ENCODE measurements at regions not wholly inside any gene's neighbourhood (a gene's known extent, or its start where the extent isn't known, plus 50 kb on each side); places are given as distances from the start of the nearest gene placed in this dataset.
A peak's percentile ranks its signal among the peaks of the same experiment; 100 is the strongest.

DNA sequence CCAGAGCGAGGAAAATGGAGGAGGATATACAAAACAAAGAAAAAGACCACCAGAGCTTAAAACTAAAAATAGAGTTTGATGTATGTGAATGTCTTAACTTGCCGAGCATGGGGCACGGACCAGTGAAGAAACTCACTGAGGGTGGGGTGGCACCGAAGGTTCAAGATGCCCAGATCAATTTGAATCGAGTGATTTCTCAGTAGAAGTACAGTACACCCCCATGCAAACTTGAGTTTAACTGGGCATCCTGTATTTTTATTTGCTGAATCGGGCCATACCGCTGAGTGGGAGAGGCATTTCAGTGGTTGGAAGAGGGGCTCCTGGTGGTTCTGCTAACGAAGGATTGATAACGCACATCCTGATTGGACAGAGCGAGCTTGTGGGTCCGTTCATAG lies 81.7 kb downstream of the ANKRD60 start:
- no peak overlapping the region for H2BK5ac ChIP-seq (ENCODE audit: low read depth, low read length, poor library complexity, severe bottlenecking)
- ATAC-seq (ENCODE audit: low read depth): no peak
- no peak overlapping the region for H3K14ac ChIP-seq (replicated peaks; ENCODE audit: low read depth, low read length)
- in situ Hi-C loops (cut with MboI; ENCODE audit: low sequenced_read_pairs): no loop called here
- peaks cover 6% of the 10 kb centered on the region for H3K27me3 ChIP-seq (ENCODE audit: control insufficient read depth, insufficient read depth, low read length)
- H3K56ac ChIP-seq (ENCODE audit: extremely low read depth, insufficient read depth, low read length): no peak overlapping the region
- H3K27ac ChIP-seq (ENCODE audit: insufficient read depth, low read length): no peak overlapping the region
- H2AFZ ChIP-seq (replicated peaks; ENCODE audit: low read length, poor library complexity): no peak overlapping the region
- H3K9me1 ChIP-seq (ENCODE audit: insufficient read depth, low read length): no peaks in the 10 kb centered on the region
- 74% methylated on average over 7 of the region's 11 CpGs; no CpG with 5 or more reads in 1 of the 2 experiments for WGBS, 2 experiments (ENCODE audit: extremely low coverage in 2 of 2, insufficient read length in 1 of 2)
- no peak overlapping the region for H4K91ac ChIP-seq (ENCODE audit: insufficient read depth, low read depth, low read length)
- H2AK5ac ChIP-seq (ENCODE audit: low read depth, low read length): no peak overlapping the region
- no peak overlapping the region for H2BK120ac ChIP-seq (ENCODE audit: low read depth, low read length)
- no peaks in the 10 kb centered on the region for H3K9me3 ChIP-seq (ENCODE audit: control insufficient read depth, insufficient read depth, low read length)
- no peak overlapping the region for H3K23ac ChIP-seq (ENCODE audit: low read depth, low read length)
- no peak for DNase-seq
- intact Hi-C loops (cut with micrococcal nuclease): no loop called here
- no peaks in the 10 kb centered on the region for H4K20me1 ChIP-seq (ENCODE audit: insufficient read depth, low read length)
- H2BK15ac ChIP-seq (ENCODE audit: low read depth, low read length): no peak overlapping the region
- peak overlapping the region; percentile 31 for H2AK9ac ChIP-seq (replicated peaks; ENCODE audit: low read depth, low read length, poor library complexity)
- CTCF ChIA-PET: no interaction called here
- H3K4me1 ChIP-seq (ENCODE audit: control insufficient read depth, insufficient read depth, low read length): no peaks in the 10 kb centered on the region
- dilution Hi-C loops (cut with HindIII; ENCODE audit: low sequenced_read_pairs, unreplicated experiment): no loop called here
- TF ChIP-seq, protein P1, sequence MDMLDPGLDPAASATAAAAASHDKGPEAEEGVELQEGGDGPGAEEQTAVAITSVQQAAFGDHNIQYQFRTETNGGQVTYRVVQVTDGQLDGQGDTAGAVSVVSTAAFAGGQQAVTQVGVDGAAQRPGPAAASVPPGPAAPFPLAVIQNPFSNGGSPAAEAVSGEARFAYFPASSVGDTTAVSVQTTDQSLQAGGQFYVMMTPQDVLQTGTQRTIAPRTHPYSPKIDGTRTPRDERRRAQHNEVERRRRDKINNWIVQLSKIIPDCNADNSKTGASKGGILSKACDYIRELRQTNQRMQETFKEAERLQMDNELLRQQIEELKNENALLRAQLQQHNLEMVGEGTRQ (IDR thresholded peaks at IDR 0.05; ENCODE audit: low read depth, low read length): no peak
- TF ChIP-seq RCOR1 (IDR thresholded peaks at IDR 0.05; ENCODE audit: insufficient replicate concordance, low read length) (no peak), SMC3 (IDR thresholded peaks at IDR 0.05; ENCODE audit: low read depth, low read length) (no peak), RFX5 (IDR thresholded peaks at IDR 0.05; ENCODE audit: low read depth, low read length) (no peak), MXI1 (IDR thresholded peaks at IDR 0.05; ENCODE audit: borderline replicate concordance, low read depth, low read length) (no peak), FOS (IDR thresholded peaks at IDR 0.05; ENCODE audit: low read depth, low read length) (no peak), MAZ (IDR thresholded peaks at IDR 0.05; ENCODE audit: borderline replicate concordance, low read depth, low read length) (no peak), RAD21 (IDR thresholded peaks at IDR 0.05; ENCODE audit: low read length) (no peak), CHD1 (IDR thresholded peaks at IDR 0.05; ENCODE audit: low read depth, low read length) (no peak), BHLHE40 (IDR thresholded peaks at IDR 0.05; ENCODE audit: low read depth, low read length) (no peak)
- TF ChIP-seq, protein P2, sequence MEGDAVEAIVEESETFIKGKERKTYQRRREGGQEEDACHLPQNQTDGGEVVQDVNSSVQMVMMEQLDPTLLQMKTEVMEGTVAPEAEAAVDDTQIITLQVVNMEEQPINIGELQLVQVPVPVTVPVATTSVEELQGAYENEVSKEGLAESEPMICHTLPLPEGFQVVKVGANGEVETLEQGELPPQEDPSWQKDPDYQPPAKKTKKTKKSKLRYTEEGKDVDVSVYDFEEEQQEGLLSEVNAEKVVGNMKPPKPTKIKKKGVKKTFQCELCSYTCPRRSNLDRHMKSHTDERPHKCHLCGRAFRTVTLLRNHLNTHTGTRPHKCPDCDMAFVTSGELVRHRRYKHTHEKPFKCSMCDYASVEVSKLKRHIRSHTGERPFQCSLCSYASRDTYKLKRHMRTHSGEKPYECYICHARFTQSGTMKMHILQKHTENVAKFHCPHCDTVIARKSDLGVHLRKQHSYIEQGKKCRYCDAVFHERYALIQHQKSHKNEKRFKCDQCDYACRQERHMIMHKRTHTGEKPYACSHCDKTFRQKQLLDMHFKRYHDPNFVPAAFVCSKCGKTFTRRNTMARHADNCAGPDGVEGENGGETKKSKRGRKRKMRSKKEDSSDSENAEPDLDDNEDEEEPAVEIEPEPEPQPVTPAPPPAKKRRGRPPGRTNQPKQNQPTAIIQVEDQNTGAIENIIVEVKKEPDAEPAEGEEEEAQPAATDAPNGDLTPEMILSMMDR (conservative IDR thresholded peaks at IDR 0.05; ENCODE audit: low read depth, low read length): no peak
- TF ChIP-seq, protein P3, sequence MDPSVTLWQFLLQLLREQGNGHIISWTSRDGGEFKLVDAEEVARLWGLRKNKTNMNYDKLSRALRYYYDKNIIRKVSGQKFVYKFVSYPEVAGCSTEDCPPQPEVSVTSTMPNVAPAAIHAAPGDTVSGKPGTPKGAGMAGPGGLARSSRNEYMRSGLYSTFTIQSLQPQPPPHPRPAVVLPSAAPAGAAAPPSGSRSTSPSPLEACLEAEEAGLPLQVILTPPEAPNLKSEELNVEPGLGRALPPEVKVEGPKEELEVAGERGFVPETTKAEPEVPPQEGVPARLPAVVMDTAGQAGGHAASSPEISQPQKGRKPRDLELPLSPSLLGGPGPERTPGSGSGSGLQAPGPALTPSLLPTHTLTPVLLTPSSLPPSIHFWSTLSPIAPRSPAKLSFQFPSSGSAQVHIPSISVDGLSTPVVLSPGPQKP (IDR thresholded peaks at IDR 0.05; ENCODE audit: borderline replicate concordance, low read depth, low read length): no peak
- H3K9ac ChIP-seq (ENCODE audit: low read depth, low read length): no peak overlapping the region
- POLR2A ChIA-PET (ENCODE audit: unreplicated experiment): no interaction called here
- H2BK20ac ChIP-seq (ENCODE audit: low read depth, low read length): no peak overlapping the region
- no peak overlapping the region for H3K4me2 ChIP-seq (ENCODE audit: low read depth, low read length)
- BruUV-seq (replicated peaks): no TSS peak
- H4K5ac ChIP-seq (ENCODE audit: low read depth, low read length): no peak overlapping the region
- H3K36me3 ChIP-seq (ENCODE audit: control insufficient read depth, insufficient read depth, low read length): no peaks in the 10 kb centered on the region
- no peaks in the 10 kb centered on the region for H3K79me1 ChIP-seq (ENCODE audit: low read depth in 1 of 2, low read length in 2 of 2)
- no peak overlapping the region for H3K4me3 ChIP-seq (ENCODE audit: insufficient read depth, low read depth, low read length)
- no peak overlapping the region for H4K8ac ChIP-seq (ENCODE audit: low read depth in 2 of 2, low read length in 2 of 2)
- H3K4ac ChIP-seq (ENCODE audit: low read depth, low read length): no peak overlapping the region
- no peak overlapping the region for H3K18ac ChIP-seq (ENCODE audit: low read depth, low read length)

Data from IMR-90 (cell line).